GM21390 (cell line): ENCODE measurements at regions not wholly inside any gene's neighbourhood (a gene's known extent, or its start where the extent isn't known, plus 50 kb on each side); places are given as distances from the start of the nearest gene placed in this dataset.
"Not testable (repeated sequence)": the region's sequence is repeated elsewhere in the genome, so short reads cannot be mapped to it uniquely, and the experiment has no call there.

ENCODE experiments used
- ATAC-seq: cut with Tn5 transposase; IDR thresholded peaks from one replicate; pipeline ENCODE4 v1.9.1; 2021; ENCODE audit not compliant: unreplicated experiment

- no peak for ATAC-seq
Observed at GRCh38 chr2:150271952-150272802, 215.3 kb downstream of the RND3 start.

- ATAC-seq, result no peak
Observed at GRCh38 chr2:150267651-150268415, 219.6 kb downstream of the RND3 start.

- no peak for ATAC-seq
Observed at GRCh38 chr2:150266931-150267330, 220.5 kb downstream of the RND3 start.

- ATAC-seq, result no peak
Observed at GRCh38 chr2:150264442-150264841, 223.0 kb downstream of the RND3 start.

- ATAC-seq, result no peak
Observed at GRCh38 chr2:150261691-150262090, 225.8 kb downstream of the RND3 start.

GRCh38 chr2:150260636-150261035 lies 226.8 kb downstream of the RND3 start:
- no peak for ATAC-seq

GRCh38 chr2:150259746-150260145 lies 227.7 kb downstream of the RND3 start:
- ATAC-seq, result no peak

- ATAC-seq, result no peak
Observed at GRCh38 chr2:150258781-150259307, 228.6 kb downstream of the RND3 start.

- no peak for ATAC-seq
Observed at GRCh38 chr2:150256736-150257135, 230.7 kb downstream of the RND3 start.

GRCh38 chr2:150255528-150255927 lies 231.9 kb downstream of the RND3 start:
- no peak for ATAC-seq

GRCh38 chr2:150249735-150250134 lies 237.7 kb downstream of the RND3 start:
- ATAC-seq, result not testable (repeated sequence)

- ATAC-seq, result no peak
Observed at GRCh38 chr2:150247481-150247880, 240.0 kb downstream of the RND3 start.

GRCh38 chr2:150234787-150235446 lies 252.6 kb downstream of the RND3 start:
- ATAC-seq, result no peak

- ATAC-seq, result no peak
Observed at GRCh38 chr2:150232871-150233270, 254.6 kb downstream of the RND3 start.

- ATAC-seq, result no peak
Observed at GRCh38 chr2:150232321-150232720, 255.1 kb downstream of the RND3 start.

GRCh38 chr2:150230616-150231015 lies 256.9 kb downstream of the RND3 start:
- no peak for ATAC-seq

GRCh38 chr2:150230004-150230403 lies 257.5 kb downstream of the RND3 start:
- no peak for ATAC-seq

- no peak for ATAC-seq
Observed at GRCh38 chr2:150228936-150229335, 258.5 kb downstream of the RND3 start.

GRCh38 chr2:150225030-150225429 lies 262.4 kb downstream of the RND3 start:
- ATAC-seq, result no peak

GRCh38 chr2:150224321-150224720 lies 263.1 kb downstream of the RND3 start:
- no peak for ATAC-seq

GRCh38 chr2:150222942-150223341 lies 264.5 kb downstream of the RND3 start:
- no peak for ATAC-seq
